Erythroblast (primary cell): ENCODE measurements at regions not wholly inside any gene's neighbourhood (a gene's known extent, or its start where the extent isn't known, plus 50 kb on each side); places are given as distances from the start of the nearest gene placed in this dataset.

Source experiments
- DNase-seq, 2 experiments: peaks; one replicate each; lab custom pipeline; 2025; lab: John Stamatoyannopoulos, UW
- GATA1 ChIP-seq: IDR thresholded peaks from 2 replicates; pipeline ENCODE4 v1.6.1; 2011; ENCODE audit warnings: low read depth, mild to moderate bottlenecking, control low read depth, low read length, moderate library complexity
- POLR2A ChIP-seq: IDR thresholded peaks from 2 replicates; pipeline ENCODE4 v1.6.1; 2011; ENCODE audit warnings: mild to moderate bottlenecking, low read length

DNA sequence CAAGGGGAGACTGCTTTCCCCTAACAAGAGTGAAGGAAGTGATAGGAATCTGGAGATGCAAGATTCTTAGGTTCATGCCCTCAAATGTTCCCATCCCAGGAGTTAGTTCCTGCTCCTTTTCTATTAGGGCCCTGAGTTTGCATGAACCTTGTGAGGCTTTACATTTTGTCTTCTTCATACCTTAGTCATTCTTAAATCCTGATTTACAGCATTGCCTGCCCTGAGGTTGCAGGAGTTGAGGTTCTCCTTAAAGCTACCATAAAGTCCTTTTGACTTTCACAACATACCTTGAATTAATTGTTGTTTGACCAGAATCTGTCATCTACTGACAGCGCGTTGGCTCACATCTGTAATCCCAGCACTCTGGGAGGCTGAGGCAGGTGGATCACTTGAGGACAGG, 151.5 kb upstream of the ABCA1 start:
- no peak for DNase-seq
- TF ChIP-seq POLR2A (no peak), GATA1 (no peak)

DNA sequence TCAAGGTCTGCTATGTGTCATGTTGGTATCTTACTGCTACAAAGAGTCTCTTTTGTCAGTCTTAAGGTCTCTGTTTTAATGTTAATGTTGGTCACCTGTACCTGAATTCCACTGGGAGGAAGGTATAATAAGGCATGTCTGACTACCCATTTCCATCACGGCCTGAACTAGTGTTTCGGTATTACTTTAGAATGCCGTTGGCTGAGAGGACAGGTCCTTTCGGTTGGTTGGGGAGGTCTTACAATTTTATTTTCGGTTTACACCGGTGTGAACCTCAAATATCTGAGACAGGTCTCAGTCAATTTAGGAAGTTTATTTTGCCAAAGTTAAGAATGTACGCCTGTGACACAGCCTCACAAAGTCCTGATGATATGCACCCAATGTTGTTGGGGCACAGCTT, 154.9 kb upstream of the ABCA1 start:
- TF ChIP-seq POLR2A (no peak), GATA1 (no peak)

DNA sequence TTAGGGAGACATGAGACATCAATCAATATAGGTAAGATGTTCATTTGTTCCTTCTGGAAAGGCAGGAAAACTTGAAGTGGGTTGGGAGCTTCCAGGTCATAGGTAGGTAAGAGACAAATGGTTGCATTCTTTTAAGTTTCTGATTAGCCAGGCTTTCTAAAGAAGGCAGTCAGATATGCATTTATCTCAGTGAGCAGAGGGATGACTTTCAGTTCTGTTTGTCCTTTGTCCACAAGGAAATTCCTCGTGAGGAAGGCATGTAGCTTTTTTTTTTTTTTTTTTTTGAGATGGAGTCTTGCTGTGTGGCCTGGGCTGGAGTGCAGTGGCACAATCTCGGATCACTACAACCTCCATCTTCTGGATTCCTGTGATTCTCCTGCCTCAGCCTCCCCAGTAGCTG, 155.3 kb upstream of the ABCA1 start:
- DNase-seq: peak; percentile 34 to 51
- TF ChIP-seq POLR2A (no peak), GATA1 (no peak)

More for the DNA sequence above, 154.9 kb upstream of the ABCA1 start:
- DNase-seq: no peak

DNA sequence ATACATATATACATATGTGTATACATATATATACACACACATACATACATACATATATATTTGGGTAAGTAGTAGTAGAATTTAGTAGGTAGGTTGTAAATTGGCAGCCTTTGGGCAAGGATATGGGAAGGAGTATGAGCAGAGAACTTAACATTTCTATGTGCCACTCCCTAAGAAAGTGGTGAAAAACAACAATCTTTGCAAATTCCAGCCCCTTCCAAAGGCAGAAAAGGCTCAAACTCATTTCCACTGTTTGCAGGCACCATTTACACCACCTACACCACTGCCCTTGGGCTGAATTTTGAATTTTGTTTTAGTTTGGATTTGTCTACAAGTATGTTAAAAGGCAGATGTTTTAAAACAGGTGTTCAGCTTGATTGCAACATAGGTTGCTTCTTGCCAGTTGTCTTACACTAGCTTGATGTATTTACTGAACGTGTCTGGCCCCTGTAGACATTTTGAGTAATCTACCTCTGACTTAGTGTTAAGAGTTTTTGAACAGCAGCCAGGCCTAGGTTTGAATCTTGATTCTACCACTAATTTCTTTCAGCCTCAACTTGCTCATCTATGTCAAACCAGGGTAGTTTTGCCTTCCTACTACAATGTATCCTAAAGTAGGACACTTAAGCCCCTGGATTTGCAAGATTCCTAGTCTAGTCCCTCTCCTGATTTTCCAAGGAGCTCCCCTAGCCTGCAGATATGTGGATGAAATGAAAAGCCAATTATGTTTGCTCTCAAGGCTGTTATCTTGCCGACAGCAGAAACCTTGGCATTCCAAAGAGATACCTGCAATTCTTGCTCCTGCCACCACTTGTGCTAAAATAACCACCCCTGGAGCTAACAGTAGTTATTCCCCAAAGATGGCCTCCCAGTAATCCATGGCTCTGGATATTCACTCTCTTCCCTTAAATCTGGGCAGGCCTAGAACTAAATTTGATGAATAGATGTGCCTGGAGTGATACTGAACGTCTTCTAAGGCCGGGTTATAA, 156.2 kb upstream of the SLC44A1 start:
- no peak for TF ChIP-seq GATA1
- no peak for TF ChIP-seq POLR2A
- DNase-seq: no peak

DNA sequence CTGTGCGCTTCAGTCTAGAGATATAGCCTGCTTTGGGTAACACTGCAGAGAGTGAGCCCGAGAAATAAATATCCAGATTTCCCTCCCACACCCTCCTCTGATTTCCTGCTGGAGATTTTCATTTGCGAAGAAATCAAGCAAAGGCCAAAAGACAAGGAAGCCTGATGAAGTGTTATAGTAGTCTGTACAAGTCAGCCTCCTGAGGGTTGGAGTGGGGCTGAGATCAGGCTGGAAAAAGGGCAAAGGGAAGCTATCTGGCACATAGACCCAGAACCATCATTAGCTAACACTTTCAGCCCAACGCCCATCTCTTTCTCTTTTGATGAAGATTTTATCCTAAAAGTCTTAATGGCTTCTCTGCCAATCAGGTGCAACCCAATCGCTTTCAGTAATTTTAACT, 154.6 kb upstream of the SLC44A1 start:
- no peak for DNase-seq
- TF ChIP-seq GATA1: no peak

DNA sequence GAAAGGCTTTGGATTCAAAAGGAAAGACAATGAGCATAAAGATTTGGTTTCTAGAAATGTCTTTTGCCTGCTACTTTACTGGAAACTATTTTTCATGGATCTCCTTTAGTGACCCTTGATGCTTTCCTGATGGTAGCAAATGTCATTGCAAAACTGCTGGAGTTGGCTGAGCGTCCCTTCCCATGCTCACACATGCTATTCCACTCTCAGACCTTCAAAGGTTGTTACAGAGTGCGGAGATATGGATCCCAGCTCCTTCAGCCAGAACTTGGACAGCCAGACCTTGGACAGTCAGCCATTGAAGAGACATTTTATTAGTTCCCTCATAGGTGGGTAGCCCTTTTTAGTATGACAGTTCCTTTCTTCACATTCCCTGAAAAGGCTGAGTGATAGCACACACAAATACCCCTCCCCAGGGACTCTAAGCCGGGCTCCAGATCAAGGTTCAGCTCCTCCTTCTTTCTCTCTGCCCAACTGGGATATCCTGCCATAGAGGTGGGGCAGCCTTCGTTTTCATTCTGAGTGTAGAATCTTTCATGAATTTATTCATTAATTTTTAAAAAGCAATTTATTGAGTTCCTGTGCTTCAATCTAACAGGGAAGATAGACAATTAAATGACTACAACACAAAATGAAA, 153.3 kb upstream of the SLC44A1 start:
- no peak for TF ChIP-seq GATA1
- no peak for TF ChIP-seq POLR2A
- DNase-seq: no peak

DNA sequence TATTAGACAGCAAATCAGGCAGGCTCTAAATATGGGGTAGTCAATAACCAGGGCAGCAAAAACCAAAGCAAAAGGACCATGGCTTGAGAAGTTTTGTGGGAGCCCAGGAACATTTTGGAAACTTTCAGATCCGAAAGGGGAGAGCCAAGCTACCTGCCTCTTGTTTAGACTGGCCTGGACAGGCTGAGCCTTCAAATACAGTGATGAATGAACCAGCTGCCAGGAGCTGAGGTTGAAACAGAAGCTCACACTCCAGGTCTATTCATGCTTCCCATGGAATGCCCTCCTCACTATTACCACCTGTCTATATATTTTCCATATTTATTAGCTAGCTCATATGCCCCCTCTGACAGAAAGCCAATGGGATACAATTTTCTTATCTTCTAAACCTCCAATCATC, 150.8 kb upstream of the SLC44A1 start:
- TF ChIP-seq POLR2A: no peak
- TF ChIP-seq GATA1: no peak
- DNase-seq: no peak

DNA sequence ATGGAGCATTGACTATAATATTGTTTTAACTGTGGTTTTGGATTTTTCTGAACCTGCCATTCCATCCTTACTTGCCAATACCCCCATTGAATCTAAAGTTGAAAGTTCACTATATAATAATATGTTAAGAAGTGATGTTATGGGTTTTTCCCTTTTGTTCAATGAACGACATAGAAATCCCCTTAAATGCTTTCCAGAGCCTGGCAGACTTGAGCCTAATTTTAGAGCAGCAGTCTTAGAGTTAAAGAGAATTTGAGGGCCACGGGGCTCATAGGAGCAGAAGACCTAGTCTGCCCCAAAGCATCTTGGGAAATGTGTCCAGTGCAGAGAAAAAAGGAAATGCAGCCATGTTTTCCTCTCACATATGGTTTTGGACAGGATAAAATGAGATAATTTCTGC, 146.1 kb upstream of the SLC44A1 start:
- DNase-seq: no peak
- no peak for TF ChIP-seq POLR2A
- TF ChIP-seq GATA1: no peak

DNA sequence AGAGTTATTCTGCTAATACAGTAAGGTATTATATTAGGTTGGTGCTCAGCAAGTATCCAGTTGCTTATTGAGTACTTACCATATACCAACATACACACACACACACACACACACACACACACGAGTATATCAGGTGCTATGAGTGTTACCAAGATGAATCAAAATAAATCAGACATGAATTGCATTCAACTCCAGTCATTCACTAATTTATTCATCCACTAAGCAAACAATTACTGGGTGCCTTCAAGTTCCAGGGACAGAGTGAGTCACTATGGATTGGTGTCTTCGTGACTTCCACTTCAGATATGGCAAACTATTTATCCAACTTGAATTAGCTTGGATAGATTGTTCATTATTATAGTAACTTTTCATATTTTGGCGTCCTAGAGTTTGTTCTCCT, 140.7 kb upstream of the SLC44A1 start:
- no peak for DNase-seq
- TF ChIP-seq POLR2A: no peak
- no peak for TF ChIP-seq GATA1

DNA sequence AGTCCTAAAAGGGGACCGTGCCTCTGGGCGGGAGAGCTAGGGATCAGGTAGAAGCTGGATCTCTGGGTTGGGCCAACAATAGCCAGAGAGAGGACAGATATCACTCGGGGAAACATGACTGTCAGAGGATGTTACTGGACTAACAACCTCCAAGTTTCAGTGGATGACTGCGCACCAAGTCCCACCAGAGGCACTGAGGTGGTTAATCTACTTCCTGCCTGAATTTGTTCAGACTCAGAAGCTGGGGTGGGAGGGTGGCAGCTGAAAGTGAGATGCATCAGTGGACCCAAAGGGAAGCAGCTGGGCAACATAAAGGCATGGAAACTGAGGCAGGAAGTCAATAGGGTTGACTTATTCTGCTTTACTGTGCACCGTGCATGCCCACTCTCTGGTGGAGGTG, 130.1 kb upstream of the SLC44A1 start:
- TF ChIP-seq POLR2A (no peak), GATA1 (no peak)
- no peak for DNase-seq

DNA sequence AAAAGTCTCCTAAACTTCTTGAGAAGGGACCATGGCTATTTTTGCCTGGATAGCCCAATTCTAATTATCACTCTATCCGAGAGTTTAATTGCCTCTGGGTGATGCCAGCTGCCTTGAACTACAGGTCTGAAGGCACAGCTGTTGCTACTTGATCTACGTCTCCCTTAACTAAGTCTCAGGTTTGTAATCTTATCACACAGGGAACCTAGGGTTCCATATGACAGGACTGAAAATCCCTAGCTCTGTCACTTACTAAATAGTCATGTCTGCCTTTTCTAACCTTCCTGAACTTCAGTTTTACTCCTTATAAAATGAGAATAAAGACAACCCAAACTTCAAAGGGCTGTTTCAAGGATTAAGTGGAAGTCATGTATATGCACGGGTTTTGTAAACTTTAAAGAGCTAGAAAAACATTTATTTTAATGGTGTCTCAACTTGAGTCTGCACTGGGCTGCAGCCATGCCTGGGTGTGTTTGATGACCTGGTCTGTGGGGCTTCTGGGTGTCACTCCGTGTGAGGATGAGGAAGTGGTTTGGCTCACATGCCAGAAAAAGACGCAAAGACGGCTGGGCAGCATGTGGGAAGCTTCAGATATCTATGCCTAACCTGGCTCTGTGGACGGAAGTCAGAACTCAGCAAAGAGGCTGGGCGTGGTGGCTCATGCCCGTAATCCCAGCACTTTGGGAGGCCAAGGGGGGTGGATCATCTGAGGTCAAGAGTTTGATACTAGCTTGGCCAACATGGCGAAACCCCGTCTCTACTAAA, 129.3 kb upstream of the SLC44A1 start:
- DNase-seq: peak; percentile 49 to 68

DNA sequence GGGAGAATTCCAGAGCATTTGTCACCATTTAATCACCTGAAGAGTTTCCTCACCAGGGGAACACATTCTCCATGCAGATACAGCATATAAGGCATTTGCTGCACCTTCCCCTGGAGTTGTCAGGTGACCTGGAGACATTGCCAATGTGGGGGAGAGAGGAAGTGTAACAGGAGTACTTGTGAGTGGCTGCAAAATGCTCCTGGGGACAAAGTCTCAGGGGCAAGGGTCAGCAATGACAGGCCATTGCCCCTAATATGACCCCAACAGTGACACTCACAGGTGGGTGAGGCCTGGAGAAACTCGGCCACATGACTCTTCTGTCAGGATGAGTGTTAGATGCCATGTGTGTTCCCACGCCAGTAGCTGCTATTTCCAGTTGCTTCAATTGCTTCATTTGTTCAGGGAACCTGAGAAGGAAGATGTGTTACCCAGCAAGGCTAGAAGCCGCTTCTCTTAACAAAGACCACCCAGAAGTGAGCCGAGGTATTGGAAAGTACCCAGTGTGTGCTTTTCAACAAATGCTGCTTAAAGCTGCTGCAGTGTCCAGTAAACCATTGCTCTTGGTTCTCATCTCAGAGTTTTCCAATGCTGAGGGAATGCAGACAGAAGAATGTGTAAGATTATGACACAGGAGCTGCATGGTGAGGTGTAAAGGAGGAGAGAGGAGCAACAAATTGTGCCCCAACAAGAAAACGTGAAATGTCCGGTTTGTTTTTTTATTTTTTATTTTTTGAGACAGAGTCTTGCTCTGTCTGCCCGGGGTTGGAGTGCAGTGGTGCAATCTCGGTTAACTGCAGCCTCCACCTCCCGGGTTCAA, 128.2 kb upstream of the SLC44A1 start:
- no peak for TF ChIP-seq GATA1
- TF ChIP-seq POLR2A: no peak
- DNase-seq: no peak

More for the DNA sequence above, 129.3 kb upstream of the SLC44A1 start:
- TF ChIP-seq POLR2A: no peak
- TF ChIP-seq GATA1: no peak

DNA sequence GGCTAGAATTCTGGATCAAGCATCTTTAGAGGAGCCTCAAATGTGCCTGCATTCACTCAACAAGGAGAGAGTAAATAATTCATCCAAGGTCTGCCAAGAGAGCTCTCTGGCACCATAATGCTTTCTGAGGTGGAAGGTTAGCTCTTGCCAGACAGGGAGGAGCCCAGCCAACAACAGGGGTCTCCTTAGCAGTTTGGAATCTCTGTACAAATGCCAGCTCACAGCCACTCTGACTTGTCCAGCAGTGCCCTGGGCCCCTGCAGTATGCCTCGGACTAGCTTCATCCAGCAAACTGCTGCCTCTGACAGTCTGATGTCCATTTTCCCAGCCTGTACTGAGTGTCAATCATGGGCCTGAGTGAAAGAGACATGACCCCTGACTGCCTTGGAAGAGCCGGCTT, 127.2 kb upstream of the SLC44A1 start:
- no peak for DNase-seq
- no peak for TF ChIP-seq POLR2A

DNA sequence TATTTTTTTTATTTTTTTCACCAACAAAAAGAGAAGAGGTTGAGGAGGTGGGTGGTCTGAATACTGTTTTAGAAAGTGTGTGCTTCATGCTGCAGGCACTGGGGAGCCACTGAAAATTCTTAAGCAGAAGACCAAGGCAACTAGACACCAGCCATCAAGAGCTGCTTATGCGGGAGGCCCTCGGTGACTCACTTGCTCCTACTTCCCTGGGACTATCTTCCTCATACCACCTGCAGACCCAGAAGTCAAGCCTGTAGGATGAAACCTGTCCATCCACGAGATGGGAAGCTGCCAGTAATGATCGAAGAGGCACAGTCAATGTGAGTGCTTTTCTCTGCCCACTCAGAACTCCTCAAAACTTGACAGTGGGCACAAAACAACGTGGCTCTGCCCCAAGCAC, 125.8 kb upstream of the SLC44A1 start:
- TF ChIP-seq GATA1 (no peak), POLR2A (no peak)
- DNase-seq: no peak
